Chondrocyte (in vitro differentiated cells): ENCODE measurements at regions not wholly inside any gene's neighbourhood (a gene's known extent, or its start where the extent isn't known, plus 50 kb on each side); places are given as distances from the start of the nearest gene placed in this dataset.

Source experiments
- DNase-seq: peaks from one replicate; pipeline ENCODE4 v3.0.0; 2021; ENCODE audit warnings: mixed read lengths, low spot score
- H3K27ac Mint-ChIP-seq: one replicate; pipeline ENCODE4 v1.8.0; 2021; ENCODE audit warnings: mild to moderate bottlenecking, moderate library complexity, mixed read lengths; ENCODE audit not compliant: unreplicated experiment
- H3K27me3 Mint-ChIP-seq: 2 replicates; pipeline ENCODE4 v1.8.0; 2021; ENCODE audit warnings: low read depth, mixed read lengths
- H3K36me3 Mint-ChIP-seq: 2 replicates; pipeline ENCODE4 v1.8.0; 2021; ENCODE audit warnings: low read depth, mixed read lengths
- H3K4me1 Mint-ChIP-seq: 2 replicates; pipeline ENCODE4 v1.8.0; 2021; ENCODE audit warnings: low read depth, mild to moderate bottlenecking, mixed read lengths
- H3K4me3 Mint-ChIP-seq: one replicate; pipeline ENCODE4 v1.8.0; 2021; ENCODE audit warnings: mild to moderate bottlenecking, moderate library complexity, mixed read lengths; ENCODE audit not compliant: unreplicated experiment
- H3K9me3 Mint-ChIP-seq: 2 replicates; pipeline ENCODE4 v1.8.0; 2021; ENCODE audit warnings: low read depth, mixed read lengths
- TF ChIP-seq, protein P1 (sequence below): fragments of 200-600 bp; sonication (generic); IDR thresholded peaks from 2 replicates; pipeline ENCODE4 v1.5.0; 2021; ENCODE audit warnings: antibody characterized with exemption, mild to moderate bottlenecking, moderate library complexity

DNA sequence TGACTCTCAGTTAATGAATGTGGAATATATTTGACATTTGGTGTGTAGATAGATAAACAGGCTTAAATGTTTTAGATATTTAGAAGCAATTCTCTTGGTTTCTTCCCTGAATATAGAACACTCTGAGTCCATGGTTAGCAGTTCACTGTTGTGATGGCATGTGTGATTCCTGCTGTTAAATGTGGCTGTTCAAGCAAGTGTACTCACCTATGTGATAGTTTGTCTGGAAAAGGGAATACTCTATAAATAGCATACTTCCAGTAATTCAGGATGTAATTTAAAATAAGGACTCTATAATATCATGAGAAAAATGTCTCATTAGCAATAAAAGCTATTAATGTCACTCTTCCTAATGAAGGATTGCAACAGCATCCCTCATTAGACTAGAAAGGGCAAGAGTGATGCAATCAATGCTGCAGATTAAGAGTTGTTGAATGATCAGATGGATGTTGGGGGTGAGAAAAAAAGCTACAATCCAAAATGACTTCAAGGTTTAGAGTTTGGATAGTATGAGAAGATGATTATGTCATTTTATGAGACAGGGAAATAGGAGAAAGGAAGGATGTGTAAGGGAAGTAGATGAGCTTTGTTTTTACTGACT is 201.8 kb upstream of the WDFY3 start:
- Mint-ChIP-seq H3K27me3 (peaks cover 11% of the 10 kb centered on the region), H3K4me3 (no peak overlapping the region)

DNA sequence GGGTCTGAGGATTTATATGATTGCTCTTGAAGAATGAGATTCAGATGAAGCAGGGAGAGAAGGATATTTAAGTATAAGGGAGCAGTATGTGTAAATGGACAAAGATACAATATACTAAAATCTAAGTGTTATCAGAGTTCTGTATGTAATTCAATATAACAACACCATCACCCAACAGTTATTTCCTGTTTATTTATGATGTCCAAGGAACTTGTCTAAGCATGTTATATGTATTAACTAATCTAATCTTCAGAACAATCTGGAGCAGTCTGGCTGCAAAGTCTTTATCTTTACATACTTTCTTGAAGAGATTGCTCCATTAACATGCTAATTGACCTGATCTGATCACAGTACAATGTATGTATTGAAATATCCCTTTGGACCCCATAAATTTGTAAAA is 203.8 kb upstream of the WDFY3 start:
- Mint-ChIP-seq H3K4me3 (no peak overlapping the region), H3K36me3 (peaks cover 1% of the 10 kb centered on the region), H3K9me3 (peaks cover 11% of the 10 kb centered on the region), H3K4me1 (no peaks in the 10 kb centered on the region), H3K27me3 (peaks cover 4% of the 10 kb centered on the region), H3K27ac (no peak overlapping the region)
- TF ChIP-seq, protein P1, sequence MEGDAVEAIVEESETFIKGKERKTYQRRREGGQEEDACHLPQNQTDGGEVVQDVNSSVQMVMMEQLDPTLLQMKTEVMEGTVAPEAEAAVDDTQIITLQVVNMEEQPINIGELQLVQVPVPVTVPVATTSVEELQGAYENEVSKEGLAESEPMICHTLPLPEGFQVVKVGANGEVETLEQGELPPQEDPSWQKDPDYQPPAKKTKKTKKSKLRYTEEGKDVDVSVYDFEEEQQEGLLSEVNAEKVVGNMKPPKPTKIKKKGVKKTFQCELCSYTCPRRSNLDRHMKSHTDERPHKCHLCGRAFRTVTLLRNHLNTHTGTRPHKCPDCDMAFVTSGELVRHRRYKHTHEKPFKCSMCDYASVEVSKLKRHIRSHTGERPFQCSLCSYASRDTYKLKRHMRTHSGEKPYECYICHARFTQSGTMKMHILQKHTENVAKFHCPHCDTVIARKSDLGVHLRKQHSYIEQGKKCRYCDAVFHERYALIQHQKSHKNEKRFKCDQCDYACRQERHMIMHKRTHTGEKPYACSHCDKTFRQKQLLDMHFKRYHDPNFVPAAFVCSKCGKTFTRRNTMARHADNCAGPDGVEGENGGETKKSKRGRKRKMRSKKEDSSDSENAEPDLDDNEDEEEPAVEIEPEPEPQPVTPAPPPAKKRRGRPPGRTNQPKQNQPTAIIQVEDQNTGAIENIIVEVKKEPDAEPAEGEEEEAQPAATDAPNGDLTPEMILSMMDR: no peak
- no peak for DNase-seq

More for the DNA sequence above, 201.8 kb upstream of the WDFY3 start:
- no peak overlapping the region for H3K27ac Mint-ChIP-seq
- no peaks in the 10 kb centered on the region for H3K4me1 Mint-ChIP-seq
- peaks cover 15% of the 10 kb centered on the region for H3K9me3 Mint-ChIP-seq
- peaks cover 3% of the 10 kb centered on the region for H3K36me3 Mint-ChIP-seq
- DNase-seq: no peak
- TF ChIP-seq, protein P1: no peak

DNA sequence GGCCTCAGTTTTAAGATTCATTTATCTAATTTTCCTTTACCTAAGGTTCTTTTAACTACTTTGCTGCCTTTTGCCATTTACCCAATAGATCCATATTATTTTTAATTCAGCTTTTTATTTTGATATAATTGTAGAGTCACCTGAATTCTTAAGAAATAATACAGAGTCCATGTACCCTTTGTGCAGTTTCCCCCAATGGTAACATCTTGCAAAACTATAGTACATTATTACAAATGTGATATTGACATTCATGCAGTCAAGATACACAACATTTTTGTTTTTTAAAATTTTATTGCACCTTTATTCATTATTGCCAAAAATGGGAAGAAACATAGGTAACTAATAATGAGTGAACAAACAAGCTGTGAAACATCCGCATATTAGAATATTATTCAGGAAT is 208.7 kb upstream of the WDFY3 start:
- no peak overlapping the region for H3K27ac Mint-ChIP-seq
- TF ChIP-seq, protein P1: no peak
- H3K9me3 Mint-ChIP-seq: peaks cover 3% of the 10 kb centered on the region
- H3K4me1 Mint-ChIP-seq: no peaks in the 10 kb centered on the region
- H3K4me3 Mint-ChIP-seq: no peak overlapping the region
- H3K36me3 Mint-ChIP-seq: no peaks in the 10 kb centered on the region
- peaks cover 7% of the 10 kb centered on the region for H3K27me3 Mint-ChIP-seq
- no peak for DNase-seq

DNA sequence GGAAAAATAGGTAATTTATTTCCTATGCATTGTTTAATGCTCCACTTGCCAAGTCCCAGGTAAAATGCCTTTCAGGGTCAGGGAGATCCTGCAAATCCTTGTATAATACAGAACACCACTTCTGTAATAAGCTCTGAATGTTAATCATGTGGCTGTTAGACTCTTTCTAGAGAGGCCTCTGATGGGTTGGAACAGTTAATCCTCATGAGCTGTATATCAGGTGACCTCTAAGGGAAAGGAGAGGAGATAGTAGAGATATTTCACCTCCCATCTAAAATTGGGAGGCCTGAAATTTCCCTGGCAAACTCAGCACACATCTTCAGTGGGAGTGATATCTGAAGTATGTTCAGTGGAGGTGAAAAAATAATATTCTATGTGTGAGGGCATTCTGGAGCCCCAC is 210.6 kb upstream of the WDFY3 start:
- TF ChIP-seq, protein P1: no peak
- H3K36me3 Mint-ChIP-seq: no peaks in the 10 kb centered on the region
- no peak overlapping the region for H3K4me3 Mint-ChIP-seq
- H3K27ac Mint-ChIP-seq: no peak overlapping the region
- peaks cover 3% of the 10 kb centered on the region for H3K9me3 Mint-ChIP-seq
- no peaks in the 10 kb centered on the region for H3K4me1 Mint-ChIP-seq
- peaks cover 7% of the 10 kb centered on the region for H3K27me3 Mint-ChIP-seq
- no peak for DNase-seq

DNA sequence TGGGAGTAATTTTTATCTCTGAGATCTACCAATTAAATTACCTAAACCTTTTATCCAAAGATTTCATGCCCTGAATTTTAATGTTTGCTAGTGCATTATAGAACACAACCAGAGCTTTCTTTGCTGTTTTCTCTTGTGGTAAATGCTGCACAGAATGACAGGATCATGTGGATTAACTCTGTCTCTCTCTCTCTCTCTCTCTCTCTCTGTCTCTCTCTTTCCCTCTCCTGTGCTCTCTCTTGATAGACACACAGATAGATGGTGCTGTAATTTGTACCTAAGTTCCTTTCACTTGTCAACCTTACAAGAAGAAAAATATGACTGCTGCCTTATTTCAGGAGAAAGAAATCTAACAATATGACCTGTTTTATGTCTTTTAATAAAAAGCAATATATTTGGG is 211.2 kb upstream of the WDFY3 start:
- Mint-ChIP-seq H3K27me3 (peaks cover 7% of the 10 kb centered on the region), H3K27ac (no peak overlapping the region), H3K36me3 (no peaks in the 10 kb centered on the region), H3K4me1 (no peaks in the 10 kb centered on the region), H3K9me3 (peaks cover under 1% of the 10 kb centered on the region), H3K4me3 (no peak overlapping the region)
- TF ChIP-seq, protein P1: no peak
- DNase-seq: no peak
